RWPE1 (cell line): ENCODE measurements at regions not wholly inside any gene's neighbourhood (a gene's known extent, or its start where the extent isn't known, plus 50 kb on each side); places are given as distances from the start of the nearest gene placed in this dataset.

Experiments
- CTCF ChIA-PET: fragments of 350-600 bp; sonication (Branson Sonifier 250); formaldehyde crosslinking; extraction: SDS; loops from one replicate; lab custom pipeline; 2021; lab: Yijun Ruan, JAX
- POLR2A ChIA-PET: fragments of 400-600 bp; formaldehyde crosslinking; extraction: SDS; loops from one replicate; lab custom pipeline; 2020; ENCODE audit warnings: antibody characterized with exemption; ENCODE audit not compliant: low non-redundant PET; lab: Yijun Ruan, JAX
- DNase-seq: peaks from one replicate; pipeline ENCODE4 v3.0.0; 2012; ENCODE audit warnings: low spot score
- H3K27ac ChIP-seq: fragments of 450-650 bp; 2 replicates; pipeline ENCODE4 v1.5.1; 2017
- CTCF ChIP-seq: fragments of 450-650 bp; conservative IDR thresholded peaks from 2 replicates; pipeline ENCODE4 v1.5.1; 2017; ENCODE audit warnings: low read depth, mild to moderate bottlenecking

GRCh38 chr1:99098589-99098988 is 93.9 kb upstream of the PLPPR5 start:
- ChIA-PET POLR2A (no interaction called here), CTCF (no interaction called here)
- DNase-seq, result no peak
- H3K27ac ChIP-seq, result no peak overlapping the region
- no peak for TF ChIP-seq CTCF

GRCh38 chr1:99106274-99106673 is 101.6 kb upstream of the PLPPR5 start:
- H3K27ac ChIP-seq, result no peak overlapping the region
- no peak for TF ChIP-seq CTCF
- DNase-seq, result no peak
- POLR2A ChIA-PET, result no interaction called here
- CTCF ChIA-PET, result no interaction called here

GRCh38 chr1:99107680-99108079 is 103.0 kb upstream of the PLPPR5 start:
- no peak for DNase-seq
- TF ChIP-seq CTCF, result no peak
- POLR2A ChIA-PET, result no interaction called here
- CTCF ChIA-PET, result no interaction called here
- no peak overlapping the region for H3K27ac ChIP-seq

- H3K27ac ChIP-seq, result no peak overlapping the region
- TF ChIP-seq CTCF, result no peak
- no peak for DNase-seq
- CTCF ChIA-PET, result interaction anchor here (0.6 kb wide), 1 partner anchor 47 kb away, joined by 3 read pairs; no protein-coding TSS in a partner anchor
- POLR2A ChIA-PET, result no interaction called here
Measured at GRCh38 chr1:99110140-99111041, 105.7 kb upstream of the PLPPR5 start.

GRCh38 chr1:99115231-99115630 is 110.6 kb upstream of the PLPPR5 start:
- DNase-seq, result no peak
- no peak for TF ChIP-seq CTCF
- H3K27ac ChIP-seq, result no peak overlapping the region
- POLR2A ChIA-PET, result no interaction called here
- CTCF ChIA-PET, result no interaction called here

GRCh38 chr1:99119188-99119587 is 114.5 kb upstream of the PLPPR5 start:
- TF ChIP-seq CTCF, result no peak
- ChIA-PET CTCF (no interaction called here), POLR2A (no interaction called here)
- no peak for DNase-seq
- H3K27ac ChIP-seq, result no peak overlapping the region
